GM10266 (cell line): ENCODE measurements at regions not wholly inside any gene's neighbourhood (a gene's known extent, or its start where the extent isn't known, plus 50 kb on each side); places are given as distances from the start of the nearest gene placed in this dataset.

ENCODE experiments used
- DNase-seq: peaks from one replicate; pipeline ENCODE4 v3.0.0; 2012; ENCODE audit errors: extremely low spot score
- TF ChIP-seq, protein P1 (sequence below): IDR thresholded peaks from 2 replicates; pipeline ENCODE4 v1.5.1; 2012; ENCODE audit warnings: mild to moderate bottlenecking, low read depth; ENCODE audit not compliant: control insufficient read depth, insufficient read depth; ENCODE audit errors: missing control alignments

DNA sequence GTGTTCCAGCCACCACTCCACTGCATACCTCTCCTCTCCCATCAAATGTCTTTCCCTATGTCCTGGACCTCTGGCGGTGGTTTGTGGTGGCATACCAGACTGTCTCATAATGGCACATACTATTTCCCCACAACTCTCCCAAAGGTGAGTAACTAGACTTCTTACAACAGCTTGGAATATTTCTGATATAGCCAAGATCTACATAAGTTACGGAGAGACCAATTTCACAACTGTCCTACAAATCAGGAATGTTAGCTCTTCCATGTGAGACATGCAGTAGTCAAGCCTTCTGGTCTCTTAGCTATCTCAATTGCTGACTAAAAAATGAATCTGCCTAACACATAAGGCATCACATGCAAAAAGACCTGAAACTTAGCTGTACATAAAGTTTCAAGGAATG lies 588.9 kb downstream of the RNF144B start:
- DNase-seq, result no peak
- TF ChIP-seq, protein P1, sequence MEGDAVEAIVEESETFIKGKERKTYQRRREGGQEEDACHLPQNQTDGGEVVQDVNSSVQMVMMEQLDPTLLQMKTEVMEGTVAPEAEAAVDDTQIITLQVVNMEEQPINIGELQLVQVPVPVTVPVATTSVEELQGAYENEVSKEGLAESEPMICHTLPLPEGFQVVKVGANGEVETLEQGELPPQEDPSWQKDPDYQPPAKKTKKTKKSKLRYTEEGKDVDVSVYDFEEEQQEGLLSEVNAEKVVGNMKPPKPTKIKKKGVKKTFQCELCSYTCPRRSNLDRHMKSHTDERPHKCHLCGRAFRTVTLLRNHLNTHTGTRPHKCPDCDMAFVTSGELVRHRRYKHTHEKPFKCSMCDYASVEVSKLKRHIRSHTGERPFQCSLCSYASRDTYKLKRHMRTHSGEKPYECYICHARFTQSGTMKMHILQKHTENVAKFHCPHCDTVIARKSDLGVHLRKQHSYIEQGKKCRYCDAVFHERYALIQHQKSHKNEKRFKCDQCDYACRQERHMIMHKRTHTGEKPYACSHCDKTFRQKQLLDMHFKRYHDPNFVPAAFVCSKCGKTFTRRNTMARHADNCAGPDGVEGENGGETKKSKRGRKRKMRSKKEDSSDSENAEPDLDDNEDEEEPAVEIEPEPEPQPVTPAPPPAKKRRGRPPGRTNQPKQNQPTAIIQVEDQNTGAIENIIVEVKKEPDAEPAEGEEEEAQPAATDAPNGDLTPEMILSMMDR, result no peak

- DNase-seq, result no peak
- TF ChIP-seq, protein P1, result no peak
Measured at GRCh38 chr6:18976966-18977365, 589.8 kb downstream of the RNF144B start.

GRCh38 chr6:18978337-18979128 lies 591.4 kb downstream of the RNF144B start:
- no peak for DNase-seq
- TF ChIP-seq, protein P1, result no peak

- DNase-seq, result no peak
Measured at GRCh38 chr6:18985061-18985460, 597.9 kb downstream of the RNF144B start.

GRCh38 chr6:18985996-18986395 lies 598.8 kb downstream of the RNF144B start:
- TF ChIP-seq, protein P1, result no peak
- DNase-seq, result no peak

More at GRCh38 chr6:18985061-18985460, 597.9 kb downstream of the RNF144B start:
- TF ChIP-seq, protein P1, result no peak

- TF ChIP-seq, protein P1, result no peak
- DNase-seq, result no peak
Measured at GRCh38 chr6:18988636-18989035, 601.5 kb downstream of the RNF144B start.
